ENCODE measurements at regions not wholly inside any gene's neighbourhood (a gene's known extent, or its start where the extent isn't known, plus 50 kb on each side); places are given as distances from the start of the nearest gene placed in this dataset.

- TF ChIP-seq, protein P1, sequence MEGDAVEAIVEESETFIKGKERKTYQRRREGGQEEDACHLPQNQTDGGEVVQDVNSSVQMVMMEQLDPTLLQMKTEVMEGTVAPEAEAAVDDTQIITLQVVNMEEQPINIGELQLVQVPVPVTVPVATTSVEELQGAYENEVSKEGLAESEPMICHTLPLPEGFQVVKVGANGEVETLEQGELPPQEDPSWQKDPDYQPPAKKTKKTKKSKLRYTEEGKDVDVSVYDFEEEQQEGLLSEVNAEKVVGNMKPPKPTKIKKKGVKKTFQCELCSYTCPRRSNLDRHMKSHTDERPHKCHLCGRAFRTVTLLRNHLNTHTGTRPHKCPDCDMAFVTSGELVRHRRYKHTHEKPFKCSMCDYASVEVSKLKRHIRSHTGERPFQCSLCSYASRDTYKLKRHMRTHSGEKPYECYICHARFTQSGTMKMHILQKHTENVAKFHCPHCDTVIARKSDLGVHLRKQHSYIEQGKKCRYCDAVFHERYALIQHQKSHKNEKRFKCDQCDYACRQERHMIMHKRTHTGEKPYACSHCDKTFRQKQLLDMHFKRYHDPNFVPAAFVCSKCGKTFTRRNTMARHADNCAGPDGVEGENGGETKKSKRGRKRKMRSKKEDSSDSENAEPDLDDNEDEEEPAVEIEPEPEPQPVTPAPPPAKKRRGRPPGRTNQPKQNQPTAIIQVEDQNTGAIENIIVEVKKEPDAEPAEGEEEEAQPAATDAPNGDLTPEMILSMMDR (IDR thresholded peaks at IDR 0.05), result no peak
- TF ChIP-seq EP300 (IDR thresholded peaks at IDR 0.05), result no peak
- TF ChIP-seq POLR2A (IDR thresholded peaks at IDR 0.05; ENCODE audit: low read depth), result no peak
- no peak for TF ChIP-seq POLR2AphosphoS5 (IDR thresholded peaks at IDR 0.05)
Observed at GRCh38 chr14:101229666-101230065, 326.1 kb upstream of the RTL1 start.
